IMR-90 (cell line): ENCODE measurements at regions not wholly inside any gene's neighbourhood (a gene's known extent, or its start where the extent isn't known, plus 50 kb on each side); places are given as distances from the start of the nearest gene placed in this dataset.

Experiments
- ATAC-seq: fragments of 200-7000 bp; cut with Tn5 transposase; 2 replicates; pipeline ENCODE4 v1.9.1; 2020; ENCODE audit warnings: low read depth, mild to moderate bottlenecking, moderate library complexity
- BruUV-seq: library from RNA; stranded (reverse); fragments of 400-500 nt; replicated peaks from 2 replicates; lab custom pipeline; 2021; lab: Mats Ljungman, UMichigan
- CTCF ChIA-PET: fragments of 300-600 bp; formaldehyde crosslinking; extraction: SDS; loops from one replicate; lab custom pipeline; 2021; ENCODE audit warnings: antibody characterized with exemption; lab: Yijun Ruan, JAX
- POLR2A ChIA-PET: fragments of 300-600 bp; sonication (Branson Sonifier 250); formaldehyde crosslinking; loops from one replicate; lab custom pipeline; 2022; ENCODE audit warnings: antibody characterized with exemption; ENCODE audit not compliant: unreplicated experiment; lab: Charles Lee
- DNase-seq: peaks from one replicate; pipeline ENCODE4 v3.0.0; 2013
- H2AFZ ChIP-seq: replicated peaks from 2 replicates; pipeline ENCODE3; 2013; ENCODE audit warnings: low read length, mild to moderate bottlenecking; ENCODE audit not compliant: poor library complexity
- H2AK5ac ChIP-seq: 2 replicates; pipeline ENCODE4 v1.6.1; 2013; ENCODE audit warnings: low read depth, low read length, inconsistent platforms
- H2AK9ac ChIP-seq: replicated peaks from 2 replicates; pipeline ENCODE3; 2013; ENCODE audit warnings: mild to moderate bottlenecking, low read depth, low read length, moderate library complexity; ENCODE audit not compliant: poor library complexity
- H2BK120ac ChIP-seq: 2 replicates; pipeline ENCODE4 v1.6.1; 2013; ENCODE audit warnings: low read depth, low read length, inconsistent platforms
- H2BK15ac ChIP-seq: 3 replicates; pipeline ENCODE4 v1.6.1; 2013; ENCODE audit warnings: low read depth, low read length, inconsistent platforms
- H2BK20ac ChIP-seq: 2 replicates; pipeline ENCODE4 v1.6.1; 2013; ENCODE audit warnings: low read depth, mild to moderate bottlenecking, inconsistent platforms, low read length, moderate library complexity
- H2BK5ac ChIP-seq: 2 replicates; pipeline ENCODE4 v1.6.1; 2013; ENCODE audit warnings: mild to moderate bottlenecking, low read depth, low read length, inconsistent platforms; ENCODE audit not compliant: poor library complexity, severe bottlenecking
- H3K14ac ChIP-seq: replicated peaks from 2 replicates; pipeline ENCODE4 v1.6.1; 2013; ENCODE audit warnings: low read depth, low read length, inconsistent platforms
- H3K18ac ChIP-seq: 2 replicates; pipeline ENCODE4 v1.6.1; 2013; ENCODE audit warnings: low read depth, low read length, control low read depth
- H3K23ac ChIP-seq: 2 replicates; pipeline ENCODE4 v1.6.1; 2013; ENCODE audit warnings: low read depth, low read length, inconsistent platforms
- H3K27ac ChIP-seq: 2 replicates; pipeline ENCODE4 v1.5.1; 2013; ENCODE audit warnings: mild to moderate bottlenecking, control low read depth, low read length; ENCODE audit not compliant: insufficient read depth
- H3K27me3 ChIP-seq: 2 replicates; pipeline ENCODE4 v1.6.1; 2013; ENCODE audit warnings: low read length; ENCODE audit not compliant: control insufficient read depth, insufficient read depth
- H3K36me3 ChIP-seq: 2 replicates; pipeline ENCODE4 v1.6.1; 2013; ENCODE audit warnings: low read length, mixed read lengths; ENCODE audit not compliant: control insufficient read depth, insufficient read depth
- H3K4ac ChIP-seq: 2 replicates; pipeline ENCODE4 v1.6.1; 2013; ENCODE audit warnings: low read depth, low read length, inconsistent platforms
- H3K4me1 ChIP-seq: 2 replicates; pipeline ENCODE4 v1.6.1; 2013; ENCODE audit warnings: low read length, mixed read lengths; ENCODE audit not compliant: control insufficient read depth, insufficient read depth
- H3K4me2 ChIP-seq: 2 replicates; pipeline ENCODE4 v1.6.1; 2013; ENCODE audit warnings: low read depth, mild to moderate bottlenecking, control low read depth, low read length, moderate library complexity
- H3K4me3 ChIP-seq: 2 replicates; pipeline ENCODE4 v1.5.1; 2013; ENCODE audit warnings: low read depth, mild to moderate bottlenecking, control low read depth, low read length, moderate library complexity; ENCODE audit not compliant: insufficient read depth
- H3K56ac ChIP-seq: 2 replicates; pipeline ENCODE4 v1.6.1; 2013; ENCODE audit warnings: low read length, inconsistent platforms; ENCODE audit not compliant: insufficient read depth; ENCODE audit errors: extremely low read depth
- H3K79me1 ChIP-seq, 2 experiments: 2 replicates each; pipeline ENCODE4 v1.6.1; 2013; ENCODE audit warnings: low read length in 2 of 2, inconsistent platforms in 1 of 2, low read depth in 1 of 2
- H3K9ac ChIP-seq: 2 replicates; pipeline ENCODE4 v1.6.1; 2013; ENCODE audit warnings: low read depth, low read length, control low read depth
- H3K9me1 ChIP-seq: 2 replicates; pipeline ENCODE4 v1.6.1; 2013; ENCODE audit warnings: low read length, inconsistent platforms; ENCODE audit not compliant: insufficient read depth
- H3K9me3 ChIP-seq: 2 replicates; pipeline ENCODE4 v1.6.1; 2013; ENCODE audit warnings: low read length; ENCODE audit not compliant: control insufficient read depth, insufficient read depth
- H4K20me1 ChIP-seq: 2 replicates; pipeline ENCODE4 v1.6.1; 2013; ENCODE audit warnings: low read length, inconsistent platforms; ENCODE audit not compliant: insufficient read depth
- H4K5ac ChIP-seq: 2 replicates; pipeline ENCODE4 v1.6.1; 2013; ENCODE audit warnings: mild to moderate bottlenecking, low read depth, low read length, control low read depth
- H4K8ac ChIP-seq, 2 experiments: 2 replicates each; pipeline ENCODE4 v1.6.1; 2013; ENCODE audit warnings: low read depth in 2 of 2, low read length in 2 of 2, control low read depth in 1 of 2, inconsistent platforms in 1 of 2
- H4K91ac ChIP-seq: 2 replicates; pipeline ENCODE4 v1.6.1; 2013; ENCODE audit warnings: low read depth, low read length, inconsistent platforms; ENCODE audit not compliant: insufficient read depth
- BHLHE40 ChIP-seq: fragments of 150-350 bp; IDR thresholded peaks from 2 replicates; pipeline ENCODE4 v1.6.1; 2016; ENCODE audit warnings: mild to moderate bottlenecking, low read depth, low read length
- CEBPB ChIP-seq: IDR thresholded peaks from 2 replicates; pipeline ENCODE4 v1.6.1; 2012; ENCODE audit warnings: low read depth, low read length, improper control_type of control experiment
- CHD1 ChIP-seq: IDR thresholded peaks from 2 replicates; pipeline ENCODE4 v1.6.1; 2012; ENCODE audit warnings: low read depth, low read length, improper control_type of control experiment
- CTCF ChIP-seq: conservative IDR thresholded peaks from 2 replicates; pipeline ENCODE4 v1.5.1; 2012; ENCODE audit warnings: mild to moderate bottlenecking, low read depth, low read length, improper control_type of control experiment
- FOS ChIP-seq: fragments of 150-350 bp; IDR thresholded peaks from 2 replicates; pipeline ENCODE4 v1.6.1; 2016; ENCODE audit warnings: low read depth, low read length
- MAFK ChIP-seq: IDR thresholded peaks from 2 replicates; pipeline ENCODE4 v1.6.1; 2012; ENCODE audit warnings: low read depth, low read length, improper control_type of control experiment
- MAZ ChIP-seq: IDR thresholded peaks from 2 replicates; pipeline ENCODE4 v1.6.1; 2012; ENCODE audit warnings: low read depth, mild to moderate bottlenecking, low read length, improper control_type of control experiment, moderate library complexity, borderline replicate concordance
- MXI1 ChIP-seq: IDR thresholded peaks from 2 replicates; pipeline ENCODE4 v1.6.1; 2012; ENCODE audit warnings: low read depth, mild to moderate bottlenecking, low read length, moderate library complexity, borderline replicate concordance
- NFE2L2 ChIP-seq: fragments of 150-350 bp; IDR thresholded peaks from 2 replicates; pipeline ENCODE4 v1.6.1; 2016; ENCODE audit warnings: low read depth, mild to moderate bottlenecking, low read length
- POLR2A ChIP-seq: IDR thresholded peaks from 2 replicates; pipeline ENCODE4 v1.6.1; 2012; ENCODE audit warnings: mild to moderate bottlenecking, low read depth, low read length
- RAD21 ChIP-seq: IDR thresholded peaks from 2 replicates; pipeline ENCODE4 v1.6.1; 2012; ENCODE audit warnings: low read length, improper control_type of control experiment
- RCOR1 ChIP-seq: IDR thresholded peaks from 2 replicates; pipeline ENCODE4 v1.6.1; 2012; ENCODE audit warnings: mild to moderate bottlenecking, low read length, improper control_type of control experiment; ENCODE audit not compliant: insufficient replicate concordance
- RFX5 ChIP-seq: IDR thresholded peaks from 2 replicates; pipeline ENCODE4 v1.8.0; 2012; ENCODE audit warnings: low read depth, mild to moderate bottlenecking, low read length, moderate library complexity
- SMC3 ChIP-seq: fragments of 150-350 bp; IDR thresholded peaks from 2 replicates; pipeline ENCODE4 v1.6.1; 2016; ENCODE audit warnings: low read depth, mild to moderate bottlenecking, antibody characterized with exemption, low read length, moderate library complexity
- WGBS, 2 experiments: methylation state at CpG; one replicate each; pipeline versions ENCODE4 v1.1.5 to v1.1.7; 2013; ENCODE audit warnings: missing lambda C conversion rate in 2 of 2; ENCODE audit not compliant: insufficient read length in 1 of 2; ENCODE audit errors: extremely low coverage in 2 of 2; 5-methylcytosine and 5-hydroxymethylcytosine counted together
- dilution Hi-C: fragments of 300-500 bp; cut with HindIII; formaldehyde crosslinking; loops from one replicate; pipeline ENCODE4 v1.14.3; 2018; ENCODE audit warnings: low sequenced_read_pairs; ENCODE audit not compliant: unreplicated experiment
- in situ Hi-C: fragments of 300-500 bp; cut with MboI; formaldehyde crosslinking; loops from 3 replicates; pipeline ENCODE4 v1.14.3; 2019; ENCODE audit warnings: low sequenced_read_pairs, inconsistent platforms, mixed read lengths
- intact Hi-C: fragments of 100-400 bp; cut with micrococcal nuclease; formaldehyde crosslinking; loops from 2 replicates; pipeline ENCODE4 v1.10.0; 2022
- TF ChIP-seq, protein P1 (sequence below): fragments of 150-350 bp; IDR thresholded peaks from 2 replicates; pipeline ENCODE4 v1.6.1; 2017; ENCODE audit warnings: mild to moderate bottlenecking, antibody characterized with exemption, low read length, low read depth
- TF ChIP-seq, protein P2 (sequence below): fragments of 150-350 bp; IDR thresholded peaks from 2 replicates; pipeline ENCODE4 v1.6.1; 2016; ENCODE audit warnings: low read depth, mild to moderate bottlenecking, low read length, moderate library complexity, borderline replicate concordance

DNA sequence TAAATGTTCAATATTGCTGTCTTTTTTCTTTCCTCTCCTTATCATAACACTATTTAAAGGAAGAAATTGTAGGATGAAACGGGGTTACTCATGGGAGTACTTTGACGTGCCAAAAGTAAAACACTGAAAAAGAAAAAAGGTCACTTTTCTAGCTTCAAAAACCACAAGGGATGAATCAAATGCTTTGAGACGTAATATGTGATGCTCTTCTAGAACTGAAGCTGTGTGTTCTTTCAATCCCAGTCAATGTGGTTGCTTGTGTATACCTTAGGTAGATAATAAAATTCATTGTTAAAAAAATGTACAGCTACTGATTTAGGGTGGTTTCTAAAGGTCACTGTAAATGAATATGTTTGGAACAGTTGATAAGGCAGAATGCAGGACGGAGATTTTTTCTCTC, 538.8 kb upstream of the ZNF717 start:
- no peak overlapping the region for H3K23ac ChIP-seq
- no peak overlapping the region for H4K5ac ChIP-seq
- no peak overlapping the region for H2AK5ac ChIP-seq
- H4K8ac ChIP-seq, result no peak overlapping the region
- TF ChIP-seq RFX5 (no peak), FOS (no peak), MXI1 (no peak), MAFK (no peak), RAD21 (no peak), MAZ (no peak), CHD1 (no peak), POLR2A (no peak), RCOR1 (no peak), BHLHE40 (no peak), CTCF (no peak), NFE2L2 (no peak), CEBPB (no peak), SMC3 (no peak)
- TF ChIP-seq, protein P1, sequence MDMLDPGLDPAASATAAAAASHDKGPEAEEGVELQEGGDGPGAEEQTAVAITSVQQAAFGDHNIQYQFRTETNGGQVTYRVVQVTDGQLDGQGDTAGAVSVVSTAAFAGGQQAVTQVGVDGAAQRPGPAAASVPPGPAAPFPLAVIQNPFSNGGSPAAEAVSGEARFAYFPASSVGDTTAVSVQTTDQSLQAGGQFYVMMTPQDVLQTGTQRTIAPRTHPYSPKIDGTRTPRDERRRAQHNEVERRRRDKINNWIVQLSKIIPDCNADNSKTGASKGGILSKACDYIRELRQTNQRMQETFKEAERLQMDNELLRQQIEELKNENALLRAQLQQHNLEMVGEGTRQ, result no peak
- TF ChIP-seq, protein P2, sequence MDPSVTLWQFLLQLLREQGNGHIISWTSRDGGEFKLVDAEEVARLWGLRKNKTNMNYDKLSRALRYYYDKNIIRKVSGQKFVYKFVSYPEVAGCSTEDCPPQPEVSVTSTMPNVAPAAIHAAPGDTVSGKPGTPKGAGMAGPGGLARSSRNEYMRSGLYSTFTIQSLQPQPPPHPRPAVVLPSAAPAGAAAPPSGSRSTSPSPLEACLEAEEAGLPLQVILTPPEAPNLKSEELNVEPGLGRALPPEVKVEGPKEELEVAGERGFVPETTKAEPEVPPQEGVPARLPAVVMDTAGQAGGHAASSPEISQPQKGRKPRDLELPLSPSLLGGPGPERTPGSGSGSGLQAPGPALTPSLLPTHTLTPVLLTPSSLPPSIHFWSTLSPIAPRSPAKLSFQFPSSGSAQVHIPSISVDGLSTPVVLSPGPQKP, result no peak
- DNase-seq (peak; percentile 64), ATAC-seq (no peak)
- in situ Hi-C loops (no loop called here), intact Hi-C loops (no loop called here), dilution Hi-C loops (no loop called here)
- no peak overlapping the region for H3K56ac ChIP-seq
- no peaks in the 10 kb centered on the region for H4K20me1 ChIP-seq
- H3K27me3 ChIP-seq, result no peaks in the 10 kb centered on the region
- no peaks in the 10 kb centered on the region for H3K9me3 ChIP-seq
- CTCF ChIA-PET, result no interaction called here
- POLR2A ChIA-PET, result no interaction called here
- no peak overlapping the region for H3K4me3 ChIP-seq
- no peak overlapping the region for H2BK120ac ChIP-seq
- no peaks in the 10 kb centered on the region for H3K9me1 ChIP-seq
- no peak overlapping the region for H3K9ac ChIP-seq
- no peak overlapping the region for H2BK20ac ChIP-seq
- H3K4me2 ChIP-seq, result no peak overlapping the region
- no CpG with 5 or more reads among the region's 4 CpGs for WGBS, 2 experiments
- H2AK9ac ChIP-seq, result no peak overlapping the region
- H3K4me1 ChIP-seq, result no peaks in the 10 kb centered on the region
- H4K91ac ChIP-seq, result no peak overlapping the region
- no peaks in the 10 kb centered on the region for H3K36me3 ChIP-seq
- no peak overlapping the region for H3K27ac ChIP-seq
- no peak overlapping the region for H3K14ac ChIP-seq
- H3K4ac ChIP-seq, result no peak overlapping the region
- no peak overlapping the region for H2AFZ ChIP-seq
- no peak overlapping the region for H3K18ac ChIP-seq
- BruUV-seq, result no TSS peak
- H2BK5ac ChIP-seq, result no peak overlapping the region
- no peak overlapping the region for H2BK15ac ChIP-seq
- H3K79me1 ChIP-seq, result no peaks in the 10 kb centered on the region
